Liver (tissue), 3 donors: ENCODE measurements at regions not wholly inside any gene's neighbourhood (a gene's known extent, or its start where the extent isn't known, plus 50 kb on each side); places are given as distances from the start of the nearest gene placed in this dataset.

Experiments
- EGR1 ChIP-seq, 2 donors: IDR thresholded peaks; 2 replicates each; pipeline ENCODE4 v1.6.1; 2016 to 2018; ENCODE audit warnings: antibody characterized with exemption in 2 of 2, low read depth in 2 of 2
- HNF4G ChIP-seq: IDR thresholded peaks from 2 replicates; pipeline ENCODE4 v1.6.1; 2016; ENCODE audit warnings: antibody characterized with exemption
- NR2F2 ChIP-seq: IDR thresholded peaks from 2 replicates; pipeline ENCODE4 v1.6.1; 2016; ENCODE audit warnings: antibody characterized with exemption
- RAD21 ChIP-seq, 2 donors: IDR thresholded peaks; 2 replicates each; pipeline ENCODE4 v1.6.1; 2016; ENCODE audit warnings: antibody characterized with exemption in 2 of 2, mild to moderate bottlenecking in 2 of 2
- SP1 ChIP-seq: IDR thresholded peaks from 2 replicates; pipeline ENCODE4 v1.6.1; 2018; ENCODE audit warnings: antibody characterized with exemption, mild to moderate bottlenecking
- TAF1 ChIP-seq: conservative IDR thresholded peaks from 2 replicates; pipeline ENCODE4 v1.6.1; 2016; ENCODE audit warnings: antibody characterized with exemption, mild to moderate bottlenecking
- YY1 ChIP-seq: IDR thresholded peaks from 2 replicates; pipeline ENCODE4 v1.6.1; 2016; ENCODE audit warnings: antibody characterized with exemption, mild to moderate bottlenecking
- TF ChIP-seq, protein P1 (sequence below): fragments of 150-350 bp; IDR thresholded peaks from 2 replicates; pipeline ENCODE4 v1.5.1; 2017; ENCODE audit warnings: improper control_type of control experiment, low read depth, low read length; ENCODE audit not compliant: missing input control
- TF ChIP-seq, protein P2 (sequence below): IDR thresholded peaks from 2 replicates; pipeline ENCODE4 v1.6.1; 2016; ENCODE audit warnings: antibody characterized with exemption
- TF ChIP-seq, protein P3 (sequence below): IDR thresholded peaks from 2 replicates; pipeline ENCODE4 v1.6.1; 2016; ENCODE audit warnings: antibody characterized with exemption
- donor health status: healthy.
- donor health status: healthy.

DNA sequence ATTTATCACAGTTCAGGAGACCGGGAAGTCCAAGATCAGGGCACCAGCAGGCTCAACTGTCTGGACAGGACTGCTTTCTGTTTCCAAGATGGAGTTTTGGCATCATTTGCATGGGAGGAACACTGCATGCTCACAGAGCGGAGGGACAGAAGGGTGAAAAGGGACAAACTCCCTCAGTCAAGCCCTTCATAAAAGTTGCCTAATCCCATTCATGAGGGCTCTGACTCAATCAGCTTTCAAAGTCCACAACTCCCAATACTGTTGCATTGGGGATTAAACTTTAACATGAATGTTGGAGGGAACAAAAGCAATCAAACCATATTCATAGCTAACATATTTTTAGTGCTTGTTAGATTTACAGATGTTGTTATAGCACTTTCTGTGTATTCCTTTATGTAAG, 158.9 kb upstream of the MAD2L1 start:
- TF ChIP-seq, protein P1, sequence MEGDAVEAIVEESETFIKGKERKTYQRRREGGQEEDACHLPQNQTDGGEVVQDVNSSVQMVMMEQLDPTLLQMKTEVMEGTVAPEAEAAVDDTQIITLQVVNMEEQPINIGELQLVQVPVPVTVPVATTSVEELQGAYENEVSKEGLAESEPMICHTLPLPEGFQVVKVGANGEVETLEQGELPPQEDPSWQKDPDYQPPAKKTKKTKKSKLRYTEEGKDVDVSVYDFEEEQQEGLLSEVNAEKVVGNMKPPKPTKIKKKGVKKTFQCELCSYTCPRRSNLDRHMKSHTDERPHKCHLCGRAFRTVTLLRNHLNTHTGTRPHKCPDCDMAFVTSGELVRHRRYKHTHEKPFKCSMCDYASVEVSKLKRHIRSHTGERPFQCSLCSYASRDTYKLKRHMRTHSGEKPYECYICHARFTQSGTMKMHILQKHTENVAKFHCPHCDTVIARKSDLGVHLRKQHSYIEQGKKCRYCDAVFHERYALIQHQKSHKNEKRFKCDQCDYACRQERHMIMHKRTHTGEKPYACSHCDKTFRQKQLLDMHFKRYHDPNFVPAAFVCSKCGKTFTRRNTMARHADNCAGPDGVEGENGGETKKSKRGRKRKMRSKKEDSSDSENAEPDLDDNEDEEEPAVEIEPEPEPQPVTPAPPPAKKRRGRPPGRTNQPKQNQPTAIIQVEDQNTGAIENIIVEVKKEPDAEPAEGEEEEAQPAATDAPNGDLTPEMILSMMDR, result no peak
- no peak for TF ChIP-seq SP1
- TF ChIP-seq, protein P2, sequence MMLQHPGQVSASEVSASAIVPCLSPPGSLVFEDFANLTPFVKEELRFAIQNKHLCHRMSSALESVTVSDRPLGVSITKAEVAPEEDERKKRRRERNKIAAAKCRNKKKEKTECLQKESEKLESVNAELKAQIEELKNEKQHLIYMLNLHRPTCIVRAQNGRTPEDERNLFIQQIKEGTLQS, result no peak
- TF ChIP-seq, protein P3, sequence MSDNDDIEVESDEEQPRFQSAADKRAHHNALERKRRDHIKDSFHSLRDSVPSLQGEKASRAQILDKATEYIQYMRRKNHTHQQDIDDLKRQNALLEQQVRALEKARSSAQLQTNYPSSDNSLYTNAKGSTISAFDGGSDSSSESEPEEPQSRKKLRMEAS, result no peak
- no peak for TF ChIP-seq EGR1 (IDR thresholded peaks at IDR 0.05; ENCODE audit: low read depth in 2 of 2)
- TF ChIP-seq RAD21 (IDR thresholded peaks at IDR 0.05), result no peak
- TF ChIP-seq HNF4G, result no peak
- TF ChIP-seq YY1, result no peak
- TF ChIP-seq TAF1, result no peak
- TF ChIP-seq NR2F2, result no peak
